Right lobe of liver (tissue), 4 donors: ENCODE measurements at regions not wholly inside any gene's neighbourhood (a gene's known extent, or its start where the extent isn't known, plus 50 kb on each side); places are given as distances from the start of the nearest gene placed in this dataset.

Experiments used
- POLR2A ChIP-seq: fragments of 450-650 bp; IDR thresholded peaks from one replicate; pipeline ENCODE4 v1.6.1; 2017; ENCODE audit warnings: antibody characterized with exemption, mild to moderate bottlenecking
- TF ChIP-seq, protein P1 (sequence below), 4 donors: fragments of 200-600 bp in 3 of 4; fragments of 450-650 bp in 1 of 4; IDR thresholded peaks; one replicate each; pipeline versions ENCODE4 v1.5.1 to v1.8.0; 2016 to 2022; ENCODE audit warnings: antibody characterized with exemption in 4 of 4, mild to moderate bottlenecking in 2 of 4
- donor health status: DM: no; HTN: no; CAD: no.
- donor health status: DM: no; HTN: no; CAD: no.
- donor health status: DM: no; HTN: yes; CAD: no.

DNA sequence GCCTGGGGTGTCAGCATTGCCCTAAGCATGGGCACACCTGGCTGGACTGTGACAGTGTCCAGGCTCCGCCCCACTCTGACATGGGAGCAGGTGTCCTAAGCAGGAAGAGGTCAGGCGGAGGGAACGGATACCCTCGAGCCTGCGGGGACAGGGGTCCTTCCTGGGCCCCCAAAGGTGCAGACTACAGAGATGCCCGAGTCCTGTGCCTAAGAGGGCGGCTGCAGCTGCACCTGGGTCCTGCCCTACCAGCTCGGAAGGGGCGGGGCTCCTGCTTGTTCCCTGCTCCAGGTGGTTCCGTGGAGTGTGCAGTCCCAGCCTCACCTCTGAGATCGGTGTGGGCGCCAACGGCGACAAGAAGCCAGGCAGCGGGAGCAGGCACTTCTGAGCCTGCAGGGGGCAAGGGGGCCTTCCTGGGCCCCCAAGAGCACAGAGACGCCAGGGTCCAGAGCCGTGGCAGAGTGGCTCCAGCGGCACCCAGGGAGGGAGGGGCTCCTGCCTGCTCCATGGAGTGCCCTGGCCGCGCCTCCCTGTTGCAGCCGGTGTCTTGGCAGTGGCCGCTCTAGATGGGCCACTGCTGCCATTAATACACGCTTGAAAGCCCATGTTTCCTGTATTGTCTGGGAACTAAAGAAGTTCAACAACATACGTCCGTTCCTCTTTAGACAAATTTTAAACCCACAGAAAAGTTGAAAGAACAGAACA, 64.5 kb upstream of the CACNA2D1 start:
- TF ChIP-seq POLR2A = no peak
- TF ChIP-seq, protein P1, sequence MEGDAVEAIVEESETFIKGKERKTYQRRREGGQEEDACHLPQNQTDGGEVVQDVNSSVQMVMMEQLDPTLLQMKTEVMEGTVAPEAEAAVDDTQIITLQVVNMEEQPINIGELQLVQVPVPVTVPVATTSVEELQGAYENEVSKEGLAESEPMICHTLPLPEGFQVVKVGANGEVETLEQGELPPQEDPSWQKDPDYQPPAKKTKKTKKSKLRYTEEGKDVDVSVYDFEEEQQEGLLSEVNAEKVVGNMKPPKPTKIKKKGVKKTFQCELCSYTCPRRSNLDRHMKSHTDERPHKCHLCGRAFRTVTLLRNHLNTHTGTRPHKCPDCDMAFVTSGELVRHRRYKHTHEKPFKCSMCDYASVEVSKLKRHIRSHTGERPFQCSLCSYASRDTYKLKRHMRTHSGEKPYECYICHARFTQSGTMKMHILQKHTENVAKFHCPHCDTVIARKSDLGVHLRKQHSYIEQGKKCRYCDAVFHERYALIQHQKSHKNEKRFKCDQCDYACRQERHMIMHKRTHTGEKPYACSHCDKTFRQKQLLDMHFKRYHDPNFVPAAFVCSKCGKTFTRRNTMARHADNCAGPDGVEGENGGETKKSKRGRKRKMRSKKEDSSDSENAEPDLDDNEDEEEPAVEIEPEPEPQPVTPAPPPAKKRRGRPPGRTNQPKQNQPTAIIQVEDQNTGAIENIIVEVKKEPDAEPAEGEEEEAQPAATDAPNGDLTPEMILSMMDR (IDR thresholded peaks at IDR 0.05) = no peak
